SK-N-SH (cell line): ENCODE measurements at regions not wholly inside any gene's neighbourhood (a gene's known extent, or its start where the extent isn't known, plus 50 kb on each side); places are given as distances from the start of the nearest gene placed in this dataset.
A peak's percentile ranks its signal among the peaks of the same experiment; 100 is the strongest.

Experiments used
- CTCF ChIA-PET: fragments of 300-600, 350-600 bp; formaldehyde crosslinking; extraction: SDS; loops from one replicate; lab custom pipeline; 2021; lab: Yijun Ruan, JAX
- POLR2A ChIA-PET: fragments of 350-600 bp; sonication (Branson Sonifier 250); formaldehyde crosslinking; extraction: SDS; loops from one replicate; lab custom pipeline; 2020; ENCODE audit warnings: antibody characterized with exemption, inconsistent platforms; lab: Yijun Ruan, JAX
- DNase-seq: peaks from one replicate; pipeline ENCODE4 v3.0.0; 2012
- H2AFZ ChIP-seq: fragments of 200-600 bp; sonication (generic); 2 replicates; pipeline ENCODE4 v1.8.1; 2016; ENCODE audit warnings: antibody characterized with exemption, mild to moderate bottlenecking, low read depth
- H3F3A ChIP-seq: fragments of 200-600 bp; sonication (generic); replicated peaks from 2 replicates; pipeline ENCODE3; 2016; ENCODE audit warnings: antibody characterized with exemption, mild to moderate bottlenecking; ENCODE audit not compliant: insufficient read depth
- H3K27ac ChIP-seq, 2 experiments: fragments of 200-500 bp in 1 of 2; fragments of 200-600 bp in 1 of 2; sonication (Bioruptor generic) in 1 of 2; sonication (generic), shearing (Covaris generic) in 1 of 2; 2 replicates each; pipeline versions ENCODE4 v1.5.1 to v1.6.1; 2014 to 2016; ENCODE audit warnings: low read depth in 2 of 2, inconsistent platforms in 1 of 2, low read length in 1 of 2, mild to moderate bottlenecking in 1 of 2, mixed read lengths in 1 of 2
- H3K27me3 ChIP-seq: fragments of 200-600 bp; sonication (generic), shearing (Covaris generic); 2 replicates; pipeline ENCODE4 v1.6.1; 2016; ENCODE audit warnings: mixed run types; ENCODE audit not compliant: insufficient read depth
- H3K36me3 ChIP-seq, 2 experiments: fragments of 200-500 bp in 1 of 2; fragments of 200-600 bp in 1 of 2; sonication (Bioruptor generic) in 1 of 2; sonication (generic) in 1 of 2; replicated peaks in 1 of 2; 2 replicates each; pipeline versions ENCODE3 to v1.5.1; 2014 to 2016; ENCODE audit warnings: low read length in 1 of 2, mild to moderate bottlenecking in 1 of 2; ENCODE audit not compliant: insufficient read depth in 2 of 2, control insufficient read depth in 1 of 2
- H3K4me1 ChIP-seq, 2 experiments: fragments of 200-500 bp in 1 of 2; fragments of 200-600 bp in 1 of 2; sonication (Bioruptor generic) in 1 of 2; sonication (generic), shearing (Covaris generic) in 1 of 2; 2 replicates each; pipeline versions ENCODE4 v1.5.1 to v1.6.1; 2014 to 2016; ENCODE audit warnings: low read depth in 1 of 2, low read length in 1 of 2, mixed run types in 1 of 2; ENCODE audit not compliant: insufficient read depth in 2 of 2, control insufficient read depth in 1 of 2
- H3K4me2 ChIP-seq: fragments of 200-600 bp; sonication (generic), shearing (Covaris generic); 2 replicates; pipeline ENCODE4 v1.6.1; 2017; ENCODE audit warnings: mixed run types
- H3K4me3 ChIP-seq, 2 experiments: fragments of 200-500 bp in 1 of 2; fragments of 200-600 bp in 1 of 2; sonication (Bioruptor generic) in 1 of 2; sonication (generic), shearing (Covaris generic) in 1 of 2; 2 replicates each; pipeline versions ENCODE4 v1.5.1 to v1.8.1; 2014 to 2016; ENCODE audit warnings: low read depth in 2 of 2, inconsistent platforms in 1 of 2, low read length in 1 of 2, mild to moderate bottlenecking in 1 of 2, mixed read lengths in 1 of 2, moderate library complexity in 1 of 2
- H3K79me2 ChIP-seq: fragments of 200-600 bp; sonication (generic); 2 replicates; pipeline ENCODE4 v1.8.1; 2017; ENCODE audit warnings: mild to moderate bottlenecking; ENCODE audit not compliant: insufficient read depth
- H3K9ac ChIP-seq: fragments of 200-600 bp; sonication (generic); 2 replicates; pipeline ENCODE4 v1.6.1; 2017; ENCODE audit warnings: mixed run types
- H3K9me2 ChIP-seq: fragments of 200-600 bp; sonication (generic); 2 replicates; pipeline ENCODE4 v1.6.1; 2017; ENCODE audit warnings: mixed run types
- H3K9me3 ChIP-seq: fragments of 200-600 bp; sonication (generic); 2 replicates; pipeline ENCODE4 v1.6.1; 2017; ENCODE audit warnings: mixed run types, mild to moderate bottlenecking, moderate library complexity
- H4K20me1 ChIP-seq: fragments of 200-600 bp; sonication (generic); 2 replicates; pipeline ENCODE4 v1.6.1; 2017; ENCODE audit warnings: mild to moderate bottlenecking, mixed run types; ENCODE audit not compliant: insufficient read depth
- CTCF ChIP-seq: fragments of 200-600 bp; sonication (generic); IDR thresholded peaks from 2 replicates; pipeline ENCODE4 v1.6.1; 2017; ENCODE audit warnings: antibody characterized with exemption, mild to moderate bottlenecking, moderate library complexity
- EZH2phosphoT487 ChIP-seq: fragments of 200-600 bp; sonication (generic); IDR thresholded peaks from 2 replicates; pipeline ENCODE4 v1.6.1; 2017; ENCODE audit warnings: low read depth, mixed run types, mild to moderate bottlenecking, antibody characterized with exemption, moderate library complexity, borderline replicate concordance
- FOSL2 ChIP-seq: IDR thresholded peaks from 2 replicates; pipeline ENCODE4 v1.4.0; 2012; ENCODE audit warnings: low read depth, mild to moderate bottlenecking, moderate library complexity, borderline replicate concordance
- FOXM1 ChIP-seq: IDR thresholded peaks from 2 replicates; pipeline ENCODE4 v1.4.0; 2012; ENCODE audit warnings: low read depth, mild to moderate bottlenecking
- GABPA ChIP-seq: IDR thresholded peaks from 2 replicates; pipeline ENCODE4 v1.4.0; 2012; ENCODE audit warnings: low read depth, mild to moderate bottlenecking
- GATA2 ChIP-seq: sonication (generic); formaldehyde crosslinking; IDR thresholded peaks from 2 replicates; pipeline ENCODE4 v1.5.0; 2020; ENCODE audit warnings: mild to moderate bottlenecking, missing genetic modification reagents
- IRF3 ChIP-seq: fragments of 150-350 bp; IDR thresholded peaks from 2 replicates; pipeline ENCODE4 v1.6.1; 2016; ENCODE audit warnings: mild to moderate bottlenecking, low read depth, low read length
- MXI1 ChIP-seq: IDR thresholded peaks from 2 replicates; pipeline ENCODE4 v1.6.1; 2012; ENCODE audit warnings: mild to moderate bottlenecking, low read depth, low read length, improper control_type of control experiment
- NFIC ChIP-seq: IDR thresholded peaks from 2 replicates; pipeline ENCODE4 v1.4.0; 2012; ENCODE audit warnings: borderline replicate concordance
- POLR2AphosphoS5 ChIP-seq: IDR thresholded peaks from 2 replicates; pipeline ENCODE4 v1.6.1; 2012; ENCODE audit warnings: low read depth, low read length
- REST ChIP-seq: IDR thresholded peaks from 2 replicates; pipeline ENCODE4 v1.6.1; 2012; ENCODE audit warnings: mild to moderate bottlenecking, low read depth, low read length, moderate library complexity
- RXRA ChIP-seq: IDR thresholded peaks from 2 replicates; pipeline ENCODE4 v1.4.0; 2012; ENCODE audit warnings: low read depth, mild to moderate bottlenecking, borderline replicate concordance
- SIN3A ChIP-seq: IDR thresholded peaks from 2 replicates; pipeline ENCODE4 v1.6.1; 2012; ENCODE audit warnings: low read depth, mild to moderate bottlenecking, low read length, moderate library complexity, borderline replicate concordance
- TEAD4 ChIP-seq: IDR thresholded peaks from 2 replicates; pipeline ENCODE4 v1.4.0; 2012; ENCODE audit warnings: mild to moderate bottlenecking, borderline replicate concordance; ENCODE audit not compliant: insufficient read depth
- USF1 ChIP-seq: IDR thresholded peaks from 2 replicates; pipeline ENCODE4 v1.4.0; 2012; ENCODE audit warnings: low read depth, borderline replicate concordance
- ZBTB33 ChIP-seq: IDR thresholded peaks from 2 replicates; pipeline ENCODE4 v1.4.0; 2012; ENCODE audit warnings: low read depth, borderline replicate concordance
- WGBS: methylation state at CpG from one replicate; pipeline ENCODE4 v1.1.6; 2017; ENCODE audit warnings: low lambda C conversion rate; 5-methylcytosine and 5-hydroxymethylcytosine counted together

GRCh38 chr7:415646-416525 is 103.8 kb downstream of the PDGFA start:
- Histone ChIP-seq H2AFZ (no peak overlapping the region), H3K9me2 (no peaks in the 10 kb centered on the region), H3K9ac (no peak overlapping the region), H3F3A (no peaks in the 10 kb centered on the region), H3K9me3 (no peaks in the 10 kb centered on the region), H3K27ac (no peak overlapping the region), H3K4me2 (no peak overlapping the region), H3K36me3 (no peaks in the 10 kb centered on the region), H3K4me1 (no peaks in the 10 kb centered on the region), H4K20me1 (no peaks in the 10 kb centered on the region), H3K79me2 (no peaks in the 10 kb centered on the region), H3K4me3 (no peak overlapping the region), H3K27me3 (peaks cover 14% of the 10 kb centered on the region)
- ChIA-PET POLR2A (no interaction called here), CTCF (interaction anchor here (1.0 kb wide), 1 partner anchor 10 kb away, joined by 3 read pairs; no protein-coding TSS in a partner anchor)
- DNase-seq, result peak; percentile 33
- 61% methylated on average over 31 of the region's 35 CpGs for WGBS
- TF ChIP-seq FOSL2, result no peak
- no peak for TF ChIP-seq POLR2AphosphoS5
- no peak for TF ChIP-seq TEAD4
- no peak for TF ChIP-seq IRF3
- no peak for TF ChIP-seq USF1
- TF ChIP-seq EZH2phosphoT487, result no peak
- TF ChIP-seq GABPA, result no peak
- no peak for TF ChIP-seq REST
- no peak for TF ChIP-seq SIN3A
- TF ChIP-seq GATA2 (CRISPR knock-in tag), result no peak
- no peak for TF ChIP-seq FOXM1
- no peak for TF ChIP-seq ZBTB33
- TF ChIP-seq CTCF, result no peak
- TF ChIP-seq RXRA, result no peak
- TF ChIP-seq MXI1, result no peak
- no peak for TF ChIP-seq NFIC
